OCI-LY1 (cell line): ENCODE measurements at regions not wholly inside any gene's neighbourhood (a gene's known extent, or its start where the extent isn't known, plus 50 kb on each side); places are given as distances from the start of the nearest gene placed in this dataset.

Source experiments
- CTCF ChIP-seq: fragments of 200-600 bp; sonication (generic), shearing (Covaris generic); IDR thresholded peaks from 2 replicates; pipeline ENCODE4 v1.5.1; 2017; ENCODE audit warnings: mild to moderate bottlenecking, antibody characterized with exemption, low read length, moderate library complexity, mixed read lengths
- EZH2 ChIP-seq: fragments of 200-600 bp; sonication (generic), shearing (Covaris generic); IDR thresholded peaks from 2 replicates; pipeline ENCODE4 v1.8.0; 2017; ENCODE audit warnings: borderline replicate concordance, mixed run types, mild to moderate bottlenecking, antibody characterized with exemption, low read length, moderate library complexity, mixed read lengths

- TF ChIP-seq CTCF (no peak), EZH2 (no peak)
Observed at GRCh38 chr2:122562775-122563174, 807.3 kb downstream of the TSN start.
